GM18951 (cell line): ENCODE measurements at regions not wholly inside any gene's neighbourhood (a gene's known extent, or its start where the extent isn't known, plus 50 kb on each side); places are given as distances from the start of the nearest gene placed in this dataset.

Experiments
- POLR2A ChIP-seq: IDR thresholded peaks from 4 replicates; pipeline ENCODE4 v1.6.1; 2011; ENCODE audit warnings: mild to moderate bottlenecking; ENCODE audit not compliant: insufficient read length, insufficient read depth; ENCODE audit errors: extremely low read depth
- in situ Hi-C: fragments of 300-500 bp; cut with MboI; formaldehyde crosslinking; loops from one replicate; pipeline ENCODE4 v1.12.0; 2022; ENCODE audit warnings: low sequenced_read_pairs, mixed read lengths, inconsistent platforms; ENCODE audit not compliant: unreplicated experiment

DNA sequence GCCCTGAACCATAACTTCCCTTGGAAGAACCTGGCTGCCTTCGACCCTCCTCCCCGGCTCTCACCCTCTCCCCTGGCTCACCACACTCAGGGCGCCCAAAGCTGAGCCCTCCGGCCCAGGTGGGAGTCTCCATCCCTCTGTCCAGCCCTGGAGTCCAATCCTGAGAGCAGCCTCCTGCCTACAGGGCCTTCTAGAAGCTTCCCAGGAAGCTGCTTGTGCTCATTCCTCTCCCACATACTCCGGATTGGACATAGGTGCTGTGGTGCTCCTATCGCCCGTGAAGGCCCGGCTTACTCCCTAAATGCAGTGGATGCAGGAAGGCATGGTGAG lies 1332.0 kb downstream of the BRD1 start:
- TF ChIP-seq POLR2A = no peak
- in situ Hi-C loops = loop anchor here (25.0 kb wide), 1 partner anchor 1283 kb away; no protein-coding TSS in a partner anchor

DNA sequence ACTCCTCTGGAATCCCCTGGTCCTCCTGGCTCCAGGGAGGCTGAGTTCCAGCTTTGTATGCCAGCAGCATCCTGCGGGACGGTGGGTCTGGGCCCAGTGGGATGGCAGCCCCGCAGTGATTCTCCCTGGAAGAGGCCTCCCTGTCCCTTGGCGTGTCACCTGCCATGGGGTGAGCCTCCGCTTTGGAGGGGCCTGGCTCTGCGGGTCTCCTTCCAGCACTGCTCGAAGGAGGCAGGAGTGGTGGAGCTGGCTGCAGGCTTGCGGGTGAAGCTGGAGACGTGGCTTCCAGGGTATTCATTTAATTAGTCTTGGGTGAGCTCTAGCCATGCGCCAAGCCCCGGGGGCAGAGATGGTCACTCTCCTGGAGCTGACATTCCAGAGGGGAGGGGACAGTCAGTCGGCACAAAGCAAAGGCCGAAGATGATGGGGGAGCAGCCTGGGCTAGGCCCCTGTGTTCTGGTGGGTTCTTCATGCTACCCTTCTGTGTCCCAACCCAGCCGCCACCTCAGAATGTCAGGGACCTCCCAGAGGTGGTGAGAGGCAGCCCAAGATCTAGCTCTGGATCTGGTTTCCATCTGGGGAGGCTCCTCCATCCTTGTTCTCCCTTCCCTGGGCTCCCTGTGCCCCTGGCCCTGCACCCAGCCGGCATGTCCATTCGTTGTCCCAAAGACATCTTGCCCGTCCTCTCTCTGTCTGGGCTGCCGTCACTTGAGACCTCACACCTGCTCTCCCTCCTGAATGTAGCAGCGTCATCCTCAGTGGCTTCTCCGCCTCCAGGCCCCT lies 1332.5 kb downstream of the BRD1 start:
- in situ Hi-C loops = loop anchor here (25.0 kb wide), 1 partner anchor 1283 kb away; no protein-coding TSS in a partner anchor
- no peak for TF ChIP-seq POLR2A

DNA sequence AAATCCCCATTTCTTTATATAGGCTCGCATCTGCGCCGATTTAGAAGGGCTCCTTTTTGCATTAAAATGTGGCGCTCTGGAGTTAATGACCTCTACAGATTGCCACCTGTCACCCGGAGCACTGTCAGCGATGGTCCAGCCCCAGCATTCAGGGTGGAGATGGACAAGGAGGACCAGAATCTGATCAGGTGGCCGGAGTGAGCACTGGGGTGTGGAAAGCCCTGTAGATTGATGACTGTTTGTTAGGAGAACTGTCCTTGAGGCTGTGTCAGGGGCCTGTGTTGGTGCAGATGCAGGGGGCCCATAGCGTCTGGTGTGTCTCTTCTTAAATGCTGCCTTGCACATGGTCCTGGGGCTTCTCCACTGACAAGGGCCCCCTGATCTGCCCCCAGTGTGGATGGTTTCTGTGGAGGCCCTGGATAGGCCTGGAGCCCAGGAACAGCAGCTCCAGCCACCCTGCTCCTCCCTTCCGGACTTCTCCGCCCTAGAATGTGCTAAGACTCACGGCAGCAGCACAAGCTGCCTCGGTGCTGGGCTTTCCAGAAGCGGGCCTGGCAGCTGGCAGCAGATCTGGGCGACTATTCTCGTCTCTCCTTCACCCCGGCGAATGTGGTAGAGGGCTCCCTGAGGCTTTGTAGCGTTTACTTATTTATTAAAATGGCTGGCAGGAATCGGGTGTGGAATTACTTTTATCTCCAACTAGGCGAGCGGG lies 1333.3 kb downstream of the BRD1 start:
- TF ChIP-seq POLR2A = no peak
- in situ Hi-C loops = loop anchor here (25.0 kb wide), 1 partner anchor 1282 kb away; no protein-coding TSS in a partner anchor

DNA sequence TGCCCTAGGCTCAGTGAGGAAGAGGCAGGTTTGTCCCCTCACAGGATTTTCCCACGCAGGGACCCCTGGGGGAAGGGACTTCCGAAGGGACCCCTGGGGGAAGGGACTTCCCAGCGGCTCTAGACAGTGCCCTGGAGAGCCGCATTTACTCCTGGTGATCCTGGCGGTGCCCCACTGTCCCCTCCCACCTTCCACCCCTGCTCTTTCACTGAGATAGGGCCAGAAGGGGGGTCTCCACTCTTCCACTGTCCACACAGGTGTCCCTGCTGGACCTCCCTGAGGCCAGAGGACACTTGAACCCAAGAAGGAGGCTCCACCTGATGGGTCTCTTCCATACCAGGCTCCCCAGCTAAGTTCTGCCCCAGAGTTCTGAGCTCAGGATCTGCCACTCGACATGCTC lies 1333.9 kb downstream of the BRD1 start:
- in situ Hi-C loops = loop anchor here (25.0 kb wide), 1 partner anchor 1281 kb away; no protein-coding TSS in a partner anchor
- TF ChIP-seq POLR2A = no peak

DNA sequence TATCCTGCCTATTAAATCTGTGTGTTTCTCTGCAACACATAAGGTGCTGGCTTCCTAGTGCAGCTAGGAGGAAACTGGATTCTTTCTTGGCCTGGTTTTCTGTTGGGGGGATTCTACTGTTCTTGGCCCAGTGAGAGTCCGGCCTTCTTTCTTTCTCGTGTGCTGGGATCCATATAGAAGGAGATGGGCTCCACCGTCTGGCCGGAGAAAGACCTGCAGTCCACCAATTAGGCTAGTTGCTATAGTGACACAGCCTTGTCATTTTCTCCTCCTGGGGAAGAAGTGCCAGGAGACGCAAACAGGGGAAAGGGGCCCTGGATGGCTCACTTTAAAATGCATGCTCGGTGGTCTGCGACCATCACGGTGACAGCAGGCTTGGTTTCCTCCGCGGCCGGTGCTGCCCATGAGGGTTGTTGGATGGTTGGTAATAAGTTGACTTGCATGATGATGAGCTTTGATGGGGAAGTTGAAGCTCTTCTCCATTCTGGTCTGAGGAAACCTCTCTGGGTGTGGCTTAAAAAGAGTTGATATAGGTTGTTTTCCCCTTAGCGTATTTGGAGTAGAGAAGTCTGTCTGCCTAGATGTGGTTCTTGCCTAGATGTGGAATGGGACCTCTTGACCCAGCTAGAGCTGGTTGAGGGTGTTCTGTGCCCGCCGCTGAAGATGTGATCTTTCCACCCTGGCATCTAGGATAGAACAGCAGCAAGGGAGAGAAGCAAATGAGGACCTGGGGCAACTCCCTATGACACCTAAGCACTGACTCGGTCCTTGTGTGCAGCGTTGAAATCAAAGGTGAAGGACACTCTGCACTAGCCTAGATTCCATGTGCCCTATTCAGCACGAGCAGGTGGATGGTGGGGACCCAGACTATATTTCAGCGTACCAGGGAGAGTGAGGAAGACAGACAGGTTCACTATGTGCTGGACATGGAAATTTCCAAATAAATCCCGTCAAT lies 1335.0 kb downstream of the BRD1 start:
- no peak for TF ChIP-seq POLR2A
- in situ Hi-C loops = loop anchor here (25.0 kb wide), 1 partner anchor 1280 kb away; no protein-coding TSS in a partner anchor

DNA sequence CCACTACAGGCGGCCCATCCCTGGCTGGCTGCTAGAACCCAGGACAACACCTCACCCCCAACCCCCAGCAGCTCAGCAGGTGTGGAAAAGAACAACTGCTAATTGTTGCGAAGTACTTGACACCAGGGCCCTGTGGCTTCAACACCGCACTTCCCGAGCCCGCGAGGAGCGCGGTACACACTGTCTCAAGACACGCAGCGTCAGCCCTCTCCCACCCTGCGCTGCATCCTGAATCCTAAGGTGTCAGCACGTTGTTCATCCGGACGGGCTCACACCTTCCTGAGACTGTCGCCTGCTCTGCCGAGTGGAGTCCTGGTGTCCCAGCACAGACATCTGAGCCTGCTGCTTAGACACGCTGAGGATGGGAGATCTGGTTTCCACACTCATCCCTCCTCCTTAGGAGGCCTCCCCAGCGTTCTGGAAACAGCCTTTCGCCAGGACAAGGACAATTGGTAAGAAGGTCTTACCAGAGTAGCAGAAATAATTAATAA lies 1336.2 kb downstream of the BRD1 start:
- TF ChIP-seq POLR2A = no peak
- in situ Hi-C loops = loop anchor here (25.0 kb wide), 1 partner anchor 1279 kb away; no protein-coding TSS in a partner anchor

DNA sequence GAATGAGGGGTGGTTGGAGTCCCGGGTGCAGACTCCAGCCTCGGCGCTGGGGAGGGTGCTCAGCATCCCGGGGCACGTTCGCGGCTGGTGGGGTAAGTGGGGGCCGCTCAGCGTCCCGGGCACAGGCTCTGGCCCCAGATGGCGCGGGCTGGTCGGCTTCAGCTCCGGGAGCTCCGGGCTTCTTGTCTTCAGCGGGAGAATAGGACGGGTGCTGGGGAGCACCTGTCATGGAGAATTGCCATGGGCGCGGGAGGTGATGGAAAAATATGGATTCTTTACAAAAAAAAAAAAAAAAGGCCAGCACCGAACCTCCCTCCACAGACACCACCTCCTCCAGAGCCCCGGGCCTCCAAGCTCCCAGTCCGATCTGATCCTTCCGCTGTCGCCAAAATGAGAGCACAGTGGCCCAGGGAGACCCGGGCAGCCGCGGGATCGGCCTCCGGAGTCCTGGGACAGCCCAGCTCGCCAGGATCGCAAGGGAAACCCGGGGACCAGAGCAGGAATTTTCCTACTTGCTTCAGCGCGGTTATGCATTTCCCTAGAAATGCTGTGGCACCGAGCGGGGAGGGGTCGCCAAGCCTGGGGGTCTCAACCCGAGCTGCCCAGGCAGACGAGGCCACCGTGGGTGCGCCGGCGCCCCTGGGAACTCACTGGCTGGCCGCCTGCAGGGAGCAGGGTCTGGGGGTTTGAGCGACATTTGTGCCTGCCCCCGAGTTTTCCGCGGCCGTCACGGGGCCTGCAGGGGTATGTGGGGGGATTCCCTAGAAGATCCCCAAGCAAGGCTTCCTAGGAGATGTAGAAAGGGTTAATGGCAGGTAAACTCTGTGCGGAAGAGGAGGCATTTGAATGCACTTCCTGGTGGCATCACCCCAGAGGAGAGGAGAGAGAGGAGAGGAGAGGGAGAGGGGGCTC lies 1336.9 kb downstream of the BRD1 start:
- no peak for TF ChIP-seq POLR2A
- in situ Hi-C loops = loop anchor here (25.0 kb wide), 1 partner anchor 1278 kb away; no protein-coding TSS in a partner anchor

DNA sequence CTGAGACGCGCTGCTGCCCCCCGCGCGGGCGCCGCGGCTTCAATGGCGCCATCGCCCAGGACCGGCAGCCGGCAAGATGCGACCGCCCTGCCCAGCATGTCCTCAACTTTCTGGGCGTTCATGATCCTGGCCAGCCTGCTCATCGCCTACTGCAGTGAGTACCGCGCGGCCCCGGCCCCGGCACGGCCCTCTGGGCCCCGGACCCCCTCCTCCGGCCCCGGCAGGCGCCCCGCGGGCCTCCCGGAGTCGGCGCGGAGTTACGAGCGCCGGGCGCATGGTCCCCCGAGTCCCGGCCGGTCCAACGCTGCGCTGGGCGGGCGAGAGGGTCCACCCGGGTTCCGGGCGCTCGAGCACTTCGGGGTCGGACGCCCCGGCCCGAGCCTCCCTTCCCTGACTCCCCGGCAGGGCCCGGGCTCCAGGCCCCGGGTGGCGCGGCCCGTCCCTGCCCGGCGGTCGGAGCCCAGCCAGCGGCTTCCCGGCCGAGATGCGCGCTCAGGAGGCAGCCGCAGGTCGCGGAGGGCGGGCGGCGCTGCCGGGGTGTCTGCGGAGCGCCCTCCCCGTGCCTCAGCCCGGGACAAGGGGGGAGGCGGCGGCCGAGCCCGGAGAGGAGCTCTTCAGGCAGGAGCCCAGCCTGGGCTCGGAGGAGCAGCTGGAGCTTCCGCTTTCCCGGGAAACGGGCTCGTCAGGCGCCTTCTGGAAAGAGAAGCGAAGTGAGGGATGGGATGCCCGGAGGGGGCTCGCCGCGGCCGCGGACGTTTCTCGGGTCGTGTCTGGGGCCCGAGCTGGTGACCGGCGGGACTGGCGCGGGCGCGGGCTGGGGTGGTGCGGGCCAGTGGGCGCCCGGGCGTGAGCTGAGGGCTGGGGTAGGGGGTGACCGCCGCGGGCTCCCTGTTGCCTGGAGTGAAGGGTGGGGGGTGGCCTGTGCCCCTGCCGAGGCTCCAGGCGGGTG lies 1337.8 kb downstream of the BRD1 start:
- in situ Hi-C loops = loop anchor here (25.0 kb wide), 1 partner anchor 1278 kb away; no protein-coding TSS in a partner anchor
- TF ChIP-seq POLR2A = no peak

DNA sequence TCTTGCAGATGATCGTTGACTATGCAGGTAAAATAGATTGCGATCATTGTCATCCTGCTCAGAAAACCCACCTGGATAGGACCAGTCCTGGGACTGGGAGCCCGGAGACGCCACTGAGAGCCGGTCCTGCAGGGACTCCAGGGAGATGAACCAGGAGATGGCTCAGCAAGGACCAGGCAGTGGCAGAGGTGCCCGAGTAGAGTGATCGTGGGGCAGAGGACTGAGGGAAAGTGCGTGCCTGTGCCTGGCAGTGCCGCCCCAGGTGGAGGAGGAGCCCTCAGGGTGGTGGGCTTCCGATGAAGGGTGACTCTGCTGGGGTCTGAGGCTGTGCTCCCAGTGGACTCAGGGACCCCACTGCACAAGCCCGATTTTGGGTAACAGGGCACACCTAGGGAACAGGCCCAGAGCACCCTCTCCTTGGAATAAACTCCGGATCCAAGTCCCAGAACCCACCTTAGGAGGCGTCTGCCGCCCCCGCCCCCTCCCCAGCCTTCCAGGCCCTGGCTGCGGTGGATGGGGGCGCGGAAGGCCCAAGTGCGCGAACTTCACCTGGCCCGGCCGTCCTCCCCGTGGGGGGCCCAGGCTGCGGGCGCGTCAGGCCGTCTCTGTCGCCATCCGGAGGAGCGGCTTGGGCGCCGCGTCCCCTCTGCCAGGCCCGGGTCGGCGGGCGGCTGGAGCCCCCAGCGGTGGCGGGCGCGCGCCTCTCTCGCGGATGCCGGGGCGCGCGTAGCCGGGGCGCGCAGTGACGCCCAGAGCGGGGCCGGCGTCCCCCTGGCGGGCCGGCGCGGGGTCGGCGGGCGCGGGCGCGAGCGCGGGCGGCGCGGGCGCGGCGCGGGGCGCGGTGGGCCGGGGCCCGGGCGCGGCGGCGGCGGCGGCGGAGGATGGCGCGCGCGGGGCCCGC lies 1338.8 kb downstream of the BRD1 start:
- in situ Hi-C loops = loop anchor here (25.0 kb wide), 1 partner anchor 1277 kb away; no protein-coding TSS in a partner anchor
- no peak for TF ChIP-seq POLR2A

DNA sequence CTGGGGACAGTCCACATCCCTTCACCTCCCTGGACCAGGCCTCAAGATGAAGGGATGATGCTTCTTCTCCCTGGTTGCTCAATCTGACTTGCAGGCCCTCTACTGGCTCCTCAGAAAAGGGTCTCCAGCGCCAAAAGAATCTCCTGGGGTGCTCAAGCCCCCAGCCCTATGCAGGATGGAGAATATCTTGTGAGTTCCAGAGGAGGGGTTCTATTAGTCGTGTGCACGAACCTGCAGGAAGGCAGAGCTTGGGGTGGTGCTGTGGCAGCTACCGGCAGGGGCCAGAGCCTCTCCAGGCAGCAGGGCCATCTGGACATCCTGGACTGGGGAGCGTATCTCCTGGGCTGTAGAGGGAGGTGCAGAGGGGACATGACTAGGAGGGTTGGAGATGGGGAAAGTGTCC lies 1339.5 kb downstream of the BRD1 start:
- no peak for TF ChIP-seq POLR2A
- in situ Hi-C loops = loop anchor here (25.0 kb wide), 1 partner anchor 1276 kb away; no protein-coding TSS in a partner anchor
